ENCODE measurements at regions not wholly inside any gene's neighbourhood (a gene's known extent, or its start where the extent isn't known, plus 50 kb on each side); places are given as distances from the start of the nearest gene placed in this dataset.
"Not testable (repeated sequence)": the region's sequence is repeated elsewhere in the genome, so short reads cannot be mapped to it uniquely, and the experiment has no call there.

GRCh38 chr13:21883713-21884112 lies 212.8 kb downstream of the FGF9 start:
- no peak for TF ChIP-seq CTCF (IDR thresholded peaks at IDR 0.05; ENCODE audit: low read depth, low read length, missing control alignments)
- no peak for DNase-seq (ENCODE audit: extremely low read depth, low read depth)
- H3K4me3 ChIP-seq (replicated peaks; ENCODE audit: low read depth, low read length) = no peak overlapping the region

DNA sequence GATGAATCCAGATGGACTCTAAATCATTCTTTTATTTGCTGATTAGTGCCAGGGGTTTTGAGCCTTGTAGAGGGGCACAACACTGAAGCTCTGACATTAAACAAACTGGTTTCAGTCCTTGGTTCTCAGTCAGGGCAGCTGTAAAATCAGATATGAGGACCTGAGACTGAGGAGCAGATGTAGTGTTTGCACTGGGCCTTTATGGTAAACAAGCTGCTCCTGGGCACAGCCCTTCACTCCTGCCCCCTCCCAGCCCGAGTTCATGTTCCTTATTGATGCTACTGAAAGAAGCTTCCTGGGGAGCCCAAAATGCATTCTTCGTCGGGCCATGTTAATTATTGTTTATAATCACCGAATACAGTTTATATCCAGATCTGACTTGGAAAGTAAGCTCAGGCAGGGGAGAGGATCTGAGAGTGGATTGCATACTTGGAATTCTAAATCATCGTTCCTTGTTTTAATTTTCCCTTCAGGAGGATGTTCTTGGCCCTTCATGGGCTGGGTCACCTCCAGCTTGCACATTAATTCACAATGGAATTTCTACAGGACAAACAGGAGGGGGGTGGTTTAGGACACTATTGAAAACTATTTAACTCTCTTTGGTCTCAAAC lies 213.5 kb downstream of the FGF9 start:
- H3K4me3 ChIP-seq (replicated peaks; ENCODE audit: low read depth, low read length) = no peak overlapping the region
- no peak for DNase-seq (ENCODE audit: extremely low read depth, low read depth)
- TF ChIP-seq CTCF (IDR thresholded peaks at IDR 0.05; ENCODE audit: low read depth, low read length, missing control alignments) = no peak

DNA sequence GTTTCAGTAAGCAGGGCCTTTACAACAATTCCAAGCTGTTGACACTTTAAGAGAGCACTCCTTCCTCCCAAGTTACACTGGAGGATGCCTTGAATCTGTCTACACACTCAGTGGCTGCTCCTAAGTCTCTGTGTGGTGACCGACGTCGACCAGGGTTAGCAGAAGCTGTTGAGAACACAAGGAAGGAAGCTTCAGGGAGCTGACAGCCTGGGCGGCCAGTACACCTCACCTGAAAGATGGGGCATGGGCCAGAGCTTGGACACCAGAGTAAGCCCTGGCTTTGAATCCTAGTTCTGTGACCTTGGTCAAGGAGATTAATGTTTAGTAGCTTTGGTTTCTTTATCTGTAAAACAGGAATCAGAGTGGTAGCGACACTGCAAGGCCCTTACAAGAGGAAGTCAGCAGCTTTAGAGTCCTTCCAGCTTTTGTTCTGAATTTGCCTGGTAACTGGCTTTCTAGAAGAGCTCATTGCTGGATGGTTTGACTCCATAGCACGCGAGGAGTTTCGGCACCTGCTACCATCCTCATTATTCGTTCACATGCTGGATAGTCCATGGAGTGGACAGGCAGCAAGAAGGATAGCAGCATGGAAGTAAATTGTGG lies 214.2 kb downstream of the FGF9 start:
- no peak for TF ChIP-seq CTCF (IDR thresholded peaks at IDR 0.05; ENCODE audit: low read depth, low read length, missing control alignments)
- DNase-seq (ENCODE audit: extremely low read depth, low read depth) = no peak
- H3K4me3 ChIP-seq (replicated peaks; ENCODE audit: low read depth, low read length) = no peak overlapping the region

DNA sequence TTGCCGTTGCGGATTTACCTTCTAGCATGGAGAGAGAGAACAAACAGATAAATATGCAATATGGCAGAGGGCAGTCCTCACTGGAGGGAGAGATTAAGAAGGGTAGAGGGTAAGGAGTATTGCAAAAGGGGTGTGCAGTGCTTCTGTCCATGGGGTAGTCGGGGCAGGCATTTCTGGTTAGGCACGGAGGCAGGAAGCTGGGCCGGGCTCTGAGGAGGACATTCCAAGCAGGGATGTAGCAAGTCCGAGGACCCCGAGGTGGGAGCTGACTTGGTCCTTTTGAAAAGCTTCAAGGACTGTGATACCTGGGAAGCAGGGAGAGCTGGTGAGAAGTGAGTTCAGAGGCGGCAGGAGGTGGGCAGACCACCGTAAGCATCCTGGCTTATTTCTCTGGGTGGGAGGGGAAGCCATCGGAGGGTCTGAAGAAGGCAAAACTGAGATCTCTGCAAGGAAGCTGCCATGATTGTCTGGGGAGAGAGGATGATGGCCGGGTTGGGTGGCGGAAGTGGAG lies 214.9 kb downstream of the FGF9 start:
- no peak for TF ChIP-seq CTCF (IDR thresholded peaks at IDR 0.05; ENCODE audit: low read depth, low read length, missing control alignments)
- H3K4me3 ChIP-seq (replicated peaks; ENCODE audit: low read depth, low read length) = no peak overlapping the region
- DNase-seq (ENCODE audit: extremely low read depth, low read depth) = no peak

DNA sequence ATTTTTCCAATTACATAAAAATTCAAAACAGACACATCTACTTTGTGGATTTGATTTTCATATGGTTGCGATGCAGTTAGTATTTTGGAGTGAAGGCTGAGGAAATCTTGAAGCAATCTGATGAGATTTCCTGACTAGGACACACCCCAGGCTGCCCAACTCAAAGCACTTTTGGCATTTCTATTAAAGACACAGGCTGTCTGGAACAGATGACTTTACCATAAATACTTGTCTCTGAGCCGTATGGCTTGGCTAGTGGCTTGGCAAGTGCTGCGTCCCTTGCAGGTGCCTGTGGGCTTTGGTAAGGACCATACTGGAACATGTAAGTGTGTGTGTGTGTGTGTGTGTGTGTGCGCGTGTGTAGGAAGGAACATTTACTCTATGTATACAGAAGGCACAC lies 218.8 kb downstream of the FGF9 start:
- no peak overlapping the region for H3K4me3 ChIP-seq (replicated peaks; ENCODE audit: low read depth, low read length)
- no peak for TF ChIP-seq CTCF (IDR thresholded peaks at IDR 0.05; ENCODE audit: low read depth, low read length, missing control alignments)
- no peak for DNase-seq (ENCODE audit: extremely low read depth, low read depth)

DNA sequence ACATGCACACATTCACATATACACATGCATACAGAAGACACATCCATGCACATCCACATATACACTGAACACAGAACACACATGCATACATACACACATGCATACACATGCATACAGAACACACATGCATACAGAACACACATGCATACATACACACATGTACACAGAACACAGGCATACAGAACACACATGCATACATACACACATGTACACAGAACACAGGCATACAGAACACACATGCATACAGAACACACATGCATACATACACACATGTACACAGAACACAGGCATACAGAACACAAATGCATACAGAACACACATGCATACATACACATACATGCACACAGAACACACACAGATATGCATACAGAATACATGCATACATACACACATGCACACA lies 219.3 kb downstream of the FGF9 start:
- H3K4me3 ChIP-seq (replicated peaks; ENCODE audit: low read depth, low read length); DNase-seq (ENCODE audit: extremely low read depth, low read depth): not testable (repeated sequence)

DNA sequence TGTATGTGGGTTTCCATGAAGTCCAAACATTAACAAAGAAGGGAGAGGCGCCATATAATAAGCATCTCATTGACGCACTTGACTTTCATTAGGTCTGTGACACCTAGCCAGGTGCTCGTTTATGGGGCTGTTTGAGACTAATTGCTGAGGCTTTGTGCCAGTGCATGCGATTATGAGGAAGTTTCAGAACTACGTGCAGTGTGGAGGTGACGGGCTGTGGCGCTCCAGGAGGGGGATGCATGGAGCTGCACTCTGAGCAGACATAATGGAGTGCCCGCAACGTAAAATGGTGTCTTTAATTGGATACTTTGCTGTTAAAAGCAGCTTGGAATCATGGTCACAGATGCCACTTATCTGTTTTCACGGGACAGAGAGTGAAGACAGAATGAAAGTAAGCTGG lies 223.2 kb downstream of the FGF9 start:
- no peak for DNase-seq (ENCODE audit: extremely low read depth, low read depth)
- no peak for TF ChIP-seq CTCF (IDR thresholded peaks at IDR 0.05; ENCODE audit: low read depth, low read length, missing control alignments)
- no peak overlapping the region for H3K4me3 ChIP-seq (replicated peaks; ENCODE audit: low read depth, low read length)
